ENCODE measurements at regions not wholly inside any gene's neighbourhood (a gene's known extent, or its start where the extent isn't known, plus 50 kb on each side); places are given as distances from the start of the nearest gene placed in this dataset.

DNA sequence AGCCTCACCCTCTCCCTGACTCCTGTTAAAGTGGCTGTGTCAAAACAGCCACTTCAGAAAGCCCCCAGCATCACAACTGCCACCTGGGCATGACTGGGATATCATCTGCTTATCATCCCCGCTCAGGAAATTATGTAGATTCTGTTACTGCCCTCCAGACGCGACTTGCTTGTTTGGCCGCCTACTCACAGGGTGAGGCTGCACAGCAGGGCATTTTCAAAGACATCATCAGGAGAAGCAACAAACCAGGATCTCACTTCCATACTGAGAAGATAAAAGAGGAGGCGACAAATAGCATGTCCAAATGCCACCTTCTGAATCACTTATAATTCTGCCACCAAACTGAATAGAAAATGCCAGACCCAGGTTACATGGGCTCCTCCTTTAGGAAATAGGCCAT is 94.8 kb downstream of the MIS18A start:
- DNase-seq (ENCODE audit: low read depth in 2 of 2), result no peak

DNA sequence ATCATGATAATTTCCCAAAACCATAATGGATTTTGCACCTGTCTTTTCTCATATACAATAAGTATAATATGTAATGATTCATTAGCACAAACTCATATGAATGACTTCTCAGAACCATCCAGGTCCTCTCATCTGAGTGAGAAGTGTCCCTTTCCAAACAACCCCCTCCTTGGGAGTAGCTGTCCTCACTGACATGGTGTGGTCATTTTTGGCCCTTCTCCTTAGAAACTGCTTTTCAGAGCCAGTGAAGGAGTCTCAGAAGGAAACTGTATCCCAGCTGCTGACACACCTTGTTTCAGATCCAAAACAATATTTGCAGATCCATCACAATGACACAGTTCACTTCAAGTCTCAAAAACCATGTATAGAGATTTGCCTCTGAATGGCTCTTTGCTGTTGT is 95.5 kb downstream of the MIS18A start:
- DNase-seq (ENCODE audit: low read depth in 2 of 2), result no peak

DNA sequence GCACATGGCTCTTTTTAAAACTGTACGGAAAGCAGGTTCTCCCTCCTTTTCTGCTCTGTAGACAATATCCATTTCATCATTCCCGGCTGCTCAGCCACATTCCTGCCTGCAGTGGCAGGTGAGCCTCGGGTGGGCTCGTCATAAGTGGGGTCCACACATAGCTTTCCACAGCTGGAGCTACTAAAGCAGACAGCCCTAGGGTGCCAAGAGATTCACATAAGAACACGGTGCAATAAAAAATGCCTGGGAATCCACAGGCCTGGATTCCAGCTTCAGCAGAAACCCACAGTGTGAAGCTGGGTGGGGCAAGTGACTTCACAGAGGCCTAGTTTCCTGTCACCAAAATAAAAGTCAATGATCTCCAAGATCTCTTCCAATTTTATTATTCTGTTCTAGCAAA is 96.4 kb downstream of the MIS18A start:
- no peak for DNase-seq (ENCODE audit: low read depth in 2 of 2)

GRCh38 chr21:32181457-32181856 is 97.4 kb downstream of the MIS18A start:
- DNase-seq (ENCODE audit: low read depth in 2 of 2), result no peak

DNA sequence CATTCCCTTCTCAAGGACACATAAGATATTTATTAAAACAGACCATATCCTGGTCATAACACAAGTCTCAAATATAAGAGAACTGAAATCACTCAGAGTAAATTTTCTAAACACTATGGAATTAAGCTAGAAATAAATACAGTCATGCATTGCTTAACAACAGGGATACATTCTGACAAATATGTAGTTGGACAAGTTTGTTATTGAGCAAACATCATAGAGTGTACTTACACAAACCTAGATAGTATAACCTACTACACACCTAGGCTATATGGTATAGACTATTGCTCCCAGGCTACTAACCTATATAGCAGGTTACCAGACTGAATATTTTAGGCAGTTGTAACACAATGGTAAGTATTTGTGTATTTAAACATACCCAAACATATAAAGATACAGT is 104.0 kb downstream of the MIS18A start:
- DNase-seq (ENCODE audit: low read depth in 2 of 2), result no peak

- no peak for DNase-seq (ENCODE audit: low read depth in 2 of 2)
Measured at GRCh38 chr21:32173121-32173724, 105.6 kb downstream of the MIS18A start.

DNA sequence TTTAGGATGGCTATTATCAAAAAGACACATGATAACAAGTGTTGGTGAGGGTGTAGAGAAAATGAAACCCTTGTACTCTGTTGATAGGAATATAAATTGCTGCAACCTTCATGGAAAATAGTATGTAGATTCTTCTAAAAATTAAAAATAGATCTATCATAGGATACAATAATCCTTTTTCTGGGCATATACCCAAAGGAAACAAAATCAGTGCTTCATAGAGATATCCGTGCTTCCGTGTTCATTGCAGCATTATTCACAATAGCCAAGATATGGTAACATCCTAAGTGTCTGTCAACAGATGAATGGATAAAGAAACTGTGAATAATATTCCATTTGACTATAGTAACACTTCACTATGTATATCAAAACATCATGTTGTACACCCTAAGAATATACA is 106.7 kb downstream of the MIS18A start:
- no peak for DNase-seq (ENCODE audit: low read depth in 2 of 2)

DNA sequence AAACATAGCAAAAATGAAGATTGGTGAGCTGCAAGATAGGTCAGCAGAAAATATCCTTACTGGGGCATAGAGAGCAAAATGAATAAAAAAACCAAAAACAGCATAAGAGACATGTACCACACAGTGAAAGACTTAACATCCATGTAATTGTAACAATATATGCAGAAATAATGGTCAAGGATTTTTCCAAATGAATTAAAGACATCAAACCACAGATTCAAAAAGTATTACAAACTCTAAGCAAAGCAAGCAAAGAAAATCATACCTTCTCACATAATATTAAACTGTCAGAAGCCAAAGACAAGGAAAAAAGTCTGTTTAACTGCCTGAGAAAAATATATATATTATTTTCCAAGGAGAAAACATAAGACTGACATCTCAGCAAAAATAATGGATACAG is 111.3 kb downstream of the MIS18A start:
- DNase-seq (ENCODE audit: low read depth in 2 of 2), result no peak

GRCh38 chr21:32163386-32163785 is 115.5 kb downstream of the MIS18A start:
- DNase-seq (ENCODE audit: low read depth in 2 of 2), result no peak

DNA sequence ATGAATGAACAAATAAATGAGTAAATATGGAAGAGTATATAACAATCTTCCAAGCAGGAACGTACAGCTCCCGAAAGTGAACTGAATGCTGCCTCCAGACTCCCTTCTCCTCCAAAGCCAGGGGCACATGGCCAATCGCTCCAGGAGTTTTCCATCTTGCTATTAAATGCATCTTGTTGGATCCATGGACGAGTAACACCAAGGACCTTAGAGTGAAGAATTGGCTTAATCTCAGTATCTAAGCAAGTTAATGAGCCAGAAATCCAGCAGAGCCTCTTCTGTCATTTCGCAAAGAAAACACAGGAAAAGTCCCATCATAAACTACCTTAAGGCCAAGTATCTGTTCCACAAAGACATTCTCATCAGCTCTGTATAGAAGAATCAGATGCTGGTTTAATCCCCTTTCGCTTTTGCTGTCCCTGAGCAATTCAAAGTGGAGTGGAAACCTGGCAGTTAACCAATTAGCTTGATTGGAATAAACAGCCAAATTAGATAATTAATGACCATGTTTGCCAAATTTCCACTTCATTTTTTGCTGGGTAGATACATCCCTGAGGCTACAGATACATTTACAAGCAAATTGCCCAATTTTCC is 116.0 kb downstream of the MIS18A start:
- DNase-seq (ENCODE audit: low read depth in 2 of 2), result no peak

- no peak for DNase-seq (ENCODE audit: low read depth in 2 of 2)
Measured at GRCh38 chr21:32155226-32155625, 123.6 kb downstream of the MIS18A start.

DNA sequence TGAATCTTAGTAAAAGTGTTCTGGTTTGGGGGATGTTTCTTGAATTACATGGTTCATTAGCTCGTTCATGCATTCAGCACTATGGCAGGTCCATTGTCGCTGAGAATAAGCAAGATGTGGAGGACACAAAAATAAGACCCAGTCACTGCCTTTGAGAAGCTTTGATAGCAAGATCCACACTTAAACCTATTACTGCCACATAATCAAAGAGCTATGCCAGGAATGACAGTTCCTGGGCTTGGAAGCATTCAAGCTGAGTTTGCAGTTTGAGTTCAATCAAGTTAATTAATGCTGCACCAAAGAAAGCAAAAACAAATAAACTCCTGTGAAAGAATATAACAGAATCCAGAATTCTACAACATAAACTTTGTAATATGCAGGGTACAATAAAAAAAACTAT is 131.8 kb downstream of the MIS18A start:
- DNase-seq (ENCODE audit: low read depth in 2 of 2), result no peak

DNA sequence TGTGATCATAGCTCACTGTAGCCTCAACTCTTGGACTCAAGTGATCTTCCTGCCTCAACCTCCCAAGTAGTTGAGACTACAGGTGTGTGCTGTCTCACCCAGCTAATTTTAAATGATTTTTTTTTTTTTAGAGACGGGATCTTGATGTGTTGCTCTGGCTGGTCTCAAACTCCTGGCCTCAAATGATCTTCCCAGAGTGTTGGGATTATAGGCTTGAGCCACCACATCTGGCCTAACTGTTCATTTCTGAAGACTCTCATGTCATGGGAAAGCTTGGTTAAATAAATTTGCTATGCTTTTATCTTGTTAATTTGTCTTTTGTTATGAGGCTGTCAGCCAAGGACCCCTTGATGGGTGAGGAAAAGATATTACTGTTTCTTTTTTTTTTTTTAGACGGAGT is 134.0 kb downstream of the MIS18A start:
- no peak for DNase-seq (ENCODE audit: low read depth in 2 of 2)

- no peak for DNase-seq (ENCODE audit: low read depth in 2 of 2)
Measured at GRCh38 chr21:32143241-32143939, 135.5 kb downstream of the MIS18A start.

- no peak for DNase-seq (ENCODE audit: low read depth in 2 of 2)
Measured at GRCh38 chr21:32141318-32141633, 137.6 kb downstream of the MIS18A start.

DNA sequence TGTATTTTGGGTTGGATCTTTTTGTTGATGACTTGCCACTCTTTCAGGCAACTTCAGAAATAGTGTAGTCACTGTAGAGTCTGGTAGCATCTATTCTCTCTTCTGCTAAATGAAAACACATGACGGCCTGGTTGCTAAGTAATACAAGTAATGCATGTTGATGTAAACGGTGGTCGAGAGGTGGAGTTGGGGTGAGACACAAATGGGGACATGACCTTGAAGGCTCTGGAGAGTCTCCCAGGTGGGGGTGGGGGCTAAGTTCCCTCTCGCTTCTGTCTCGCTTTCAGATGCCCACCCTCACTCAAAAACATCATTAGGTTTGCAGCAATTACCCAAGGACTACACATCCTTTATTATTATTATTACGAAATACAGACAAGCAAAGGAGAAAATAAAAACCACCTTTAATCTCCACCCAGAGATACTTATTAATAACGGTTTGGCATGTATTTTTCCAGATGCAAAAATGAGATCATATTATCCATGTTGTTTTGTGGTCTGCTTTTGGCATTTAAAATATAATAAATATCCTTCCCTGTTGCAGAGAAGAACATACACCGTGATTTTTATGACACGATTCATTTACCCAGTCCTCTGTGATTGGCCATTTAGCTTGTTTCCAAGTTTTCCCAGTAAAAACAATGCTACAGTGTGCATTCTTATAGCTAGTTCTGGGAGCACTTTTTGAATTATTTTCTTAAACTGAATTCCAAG is 138.1 kb downstream of the MIS18A start:
- DNase-seq (ENCODE audit: low read depth in 2 of 2), result no peak

DNA sequence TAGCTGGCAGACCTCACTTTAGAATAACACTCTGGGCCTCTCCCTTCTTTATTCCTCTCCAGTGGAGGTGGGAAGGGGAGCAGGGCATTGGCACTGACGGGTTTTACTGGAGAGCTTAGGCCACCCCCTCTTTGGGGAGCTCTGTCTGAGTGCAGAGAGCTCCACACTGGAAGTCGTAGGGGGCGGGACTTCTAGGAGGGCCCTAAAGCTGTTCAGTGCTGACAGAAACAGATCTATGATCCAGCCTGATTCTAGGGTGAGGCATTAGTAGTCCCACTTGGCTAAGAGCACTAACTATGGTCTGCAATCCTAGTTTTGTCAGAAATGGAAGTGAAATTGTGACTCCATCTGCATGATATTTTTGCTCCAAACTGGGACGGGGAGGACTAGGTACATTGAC is 138.7 kb downstream of the MIS18A start:
- no peak for DNase-seq (ENCODE audit: low read depth in 2 of 2)

GRCh38 chr21:32138658-32139057 is 140.2 kb downstream of the MIS18A start:
- DNase-seq (ENCODE audit: low read depth in 2 of 2), result no peak

GRCh38 chr21:32137931-32138330 is 140.9 kb downstream of the MIS18A start:
- DNase-seq (ENCODE audit: low read depth in 2 of 2), result no peak

- DNase-seq (ENCODE audit: low read depth in 2 of 2), result no peak
Measured at GRCh38 chr21:32137266-32137665, 141.6 kb downstream of the MIS18A start.

DNA sequence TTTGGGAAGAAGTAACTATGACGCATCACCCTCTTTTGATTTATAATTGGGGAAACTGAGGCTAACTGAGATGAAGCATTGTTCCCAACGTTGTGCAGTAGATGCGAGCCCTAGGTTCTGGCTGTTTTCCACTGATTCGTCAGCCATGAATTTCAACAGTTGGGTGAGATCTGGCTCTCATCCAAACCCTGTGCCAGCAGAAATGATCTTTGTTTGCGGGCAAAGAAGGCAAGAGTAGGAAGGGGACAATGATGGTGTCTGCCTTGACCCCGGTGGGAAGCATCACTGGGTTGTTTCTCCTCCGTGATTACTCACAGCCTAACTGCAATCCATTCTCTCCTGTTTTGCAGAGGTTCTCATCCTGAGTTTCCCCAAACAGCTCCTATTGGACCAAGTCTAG is 142.3 kb downstream of the MIS18A start:
- no peak for DNase-seq (ENCODE audit: low read depth in 2 of 2)

GRCh38 chr21:32135401-32136363 is 143.2 kb downstream of the MIS18A start:
- DNase-seq (ENCODE audit: low read depth in 2 of 2), result no peak

All from stimulated activated CD4-positive, alpha-beta T cell treated with anti-CD3 and anti-CD28 coated beads, Interleukin-12 subunit alpha, Interleukin-12 subunit beta, amount 100 ng/mL, for 24 hours (primary cell).